H9 (cell line): ENCODE measurements at regions not wholly inside any gene's neighbourhood (a gene's known extent, or its start where the extent isn't known, plus 50 kb on each side); places are given as distances from the start of the nearest gene placed in this dataset.

Source experiments
- DNase-seq: peaks from one replicate; pipeline ENCODE4 v3.0.0-alpha.2; 2017
- H2AFZ ChIP-seq: one replicate; pipeline ENCODE4 v1.6.1; 2013; ENCODE audit warnings: mild to moderate bottlenecking, low read length, control low read depth, moderate library complexity
- H2AK5ac ChIP-seq: 2 replicates; pipeline ENCODE4 v1.6.1; 2013; ENCODE audit warnings: low read length, control low read depth, mixed read lengths; ENCODE audit not compliant: insufficient read length
- H2BK120ac ChIP-seq: one replicate; pipeline ENCODE4 v1.6.1; 2013; ENCODE audit warnings: low read depth, mild to moderate bottlenecking, low read length, control low read depth, inconsistent platforms; ENCODE audit not compliant: poor library complexity, severe bottlenecking
- H2BK12ac ChIP-seq: 2 replicates; pipeline ENCODE4 v1.6.1; 2013; ENCODE audit warnings: low read length, control low read depth, mixed read lengths, low read depth; ENCODE audit not compliant: insufficient read length
- H2BK15ac ChIP-seq: 2 replicates; pipeline ENCODE4 v1.6.1; 2013; ENCODE audit warnings: low read depth, low read length, control low read depth
- H2BK20ac ChIP-seq: one replicate; pipeline ENCODE4 v1.6.1; 2013; ENCODE audit warnings: low read depth, mild to moderate bottlenecking, low read length, control low read depth, inconsistent platforms; ENCODE audit not compliant: poor library complexity, severe bottlenecking
- H2BK5ac ChIP-seq: 2 replicates; pipeline ENCODE4 v1.6.1; 2013; ENCODE audit warnings: low read length, control low read depth, mixed read lengths; ENCODE audit not compliant: insufficient read length
- H3K14ac ChIP-seq: 2 replicates; pipeline ENCODE4 v1.6.1; 2013; ENCODE audit warnings: low read length, control low read depth; ENCODE audit not compliant: insufficient read depth
- H3K18ac ChIP-seq: 2 replicates; pipeline ENCODE4 v1.6.1; 2013; ENCODE audit warnings: low read depth, mild to moderate bottlenecking, mixed read lengths, low read length, control low read depth; ENCODE audit not compliant: insufficient read length
- H3K23ac ChIP-seq: 2 replicates; pipeline ENCODE4 v1.6.1; 2013; ENCODE audit warnings: low read length, control low read depth, mixed read lengths, low read depth; ENCODE audit not compliant: insufficient read length
- H3K23me2 ChIP-seq: 2 replicates; pipeline ENCODE4 v1.6.1; 2013; ENCODE audit warnings: low read depth, mild to moderate bottlenecking, mixed read lengths, low read length, control low read depth; ENCODE audit not compliant: insufficient read length, poor library complexity, severe bottlenecking
- H3K27ac ChIP-seq: 2 replicates; pipeline ENCODE4 v1.5.1; 2013; ENCODE audit warnings: low read length, control low read depth, mixed read lengths, low read depth; ENCODE audit not compliant: insufficient read length
- H3K27me3 ChIP-seq: 2 replicates; pipeline ENCODE4 v1.6.1; 2013; ENCODE audit warnings: low read length, control low read depth, inconsistent platforms; ENCODE audit not compliant: insufficient read depth
- H3K4ac ChIP-seq: 2 replicates; pipeline ENCODE4 v1.6.1; 2013; ENCODE audit warnings: low read depth, mild to moderate bottlenecking, control low read depth, inconsistent platforms, low read length, moderate library complexity
- H3K4me1 ChIP-seq: 2 replicates; pipeline ENCODE4 v1.6.1; 2013; ENCODE audit warnings: low read length, control low read depth, inconsistent platforms; ENCODE audit not compliant: insufficient read depth
- H3K4me2 ChIP-seq: 2 replicates; pipeline ENCODE4 v1.6.1; 2013; ENCODE audit warnings: low read length, control low read depth, mixed read lengths; ENCODE audit not compliant: insufficient read length, insufficient read depth
- H3K56ac ChIP-seq: 2 replicates; pipeline ENCODE4 v1.6.1; 2013; ENCODE audit warnings: low read depth, mild to moderate bottlenecking, mixed read lengths, low read length, control low read depth; ENCODE audit not compliant: insufficient read length
- H3K79me1 ChIP-seq: 2 replicates; pipeline ENCODE4 v1.6.1; 2013; ENCODE audit warnings: low read depth, mild to moderate bottlenecking, moderate library complexity, low read length, control low read depth, inconsistent platforms; ENCODE audit not compliant: insufficient read depth, poor library complexity, severe bottlenecking
- H3K79me2 ChIP-seq: 2 replicates; pipeline ENCODE4 v1.6.1; 2013; ENCODE audit warnings: low read length, control low read depth, inconsistent platforms; ENCODE audit not compliant: insufficient read depth
- H3K9ac ChIP-seq: 2 replicates; pipeline ENCODE4 v1.6.1; 2013; ENCODE audit warnings: low read length, control low read depth, mixed read lengths; ENCODE audit not compliant: insufficient read length; ENCODE audit errors: extremely low read depth
- H3K9me3 ChIP-seq: one replicate; pipeline ENCODE4 v1.6.1; 2013; ENCODE audit warnings: low read depth, low read length, inconsistent platforms; ENCODE audit not compliant: control insufficient read depth
- H3T11ph ChIP-seq: one replicate; pipeline ENCODE4 v1.6.1; 2013; ENCODE audit warnings: mild to moderate bottlenecking, low read length, control low read depth, inconsistent platforms
- H4K20me1 ChIP-seq: one replicate; pipeline ENCODE4 v1.6.1; 2013; ENCODE audit not compliant: control insufficient read depth, insufficient read length, insufficient read depth
- H4K5ac ChIP-seq: 2 replicates; pipeline ENCODE4 v1.6.1; 2013; ENCODE audit warnings: low read depth, mild to moderate bottlenecking, mixed read lengths, low read length, control low read depth; ENCODE audit not compliant: insufficient read length
- H4K8ac ChIP-seq: replicated peaks from 2 replicates; pipeline ENCODE4 v1.6.1; 2013; ENCODE audit warnings: low read length, control low read depth, mixed read lengths, low read depth; ENCODE audit not compliant: insufficient read length
- H4K91ac ChIP-seq: 2 replicates; pipeline ENCODE4 v1.6.1; 2013; ENCODE audit warnings: low read depth, mild to moderate bottlenecking, moderate library complexity, mixed read lengths, low read length, control low read depth; ENCODE audit not compliant: insufficient read length
- H3K27ac Mint-ChIP-seq, 3 experiments: 2 replicates in 2 of 3; 3 replicates in 1 of 3; pipeline ENCODE4 v1.8.0; 2020 to 2021; ENCODE audit warnings: mixed read lengths in 3 of 3, mild to moderate bottlenecking in 1 of 3, moderate library complexity in 1 of 3
- H3K27me3 Mint-ChIP-seq: 2 replicates; pipeline ENCODE4 v1.8.0; 2021; ENCODE audit warnings: low read depth, mild to moderate bottlenecking, moderate library complexity, mixed read lengths
- H3K36me3 Mint-ChIP-seq, 3 experiments: 2 replicates in 2 of 3; 3 replicates in 1 of 3; pipeline ENCODE4 v1.8.0; 2020 to 2021; ENCODE audit warnings: low read depth in 3 of 3, mixed read lengths in 3 of 3; ENCODE audit not compliant: insufficient read depth in 1 of 3
- H3K4me1 Mint-ChIP-seq, 2 experiments: 2 replicates each; pipeline ENCODE4 v1.8.0; 2020; ENCODE audit warnings: mixed read lengths in 2 of 2
- H3K4me3 Mint-ChIP-seq, 2 experiments: 2 replicates in 1 of 2; 3 replicates in 1 of 2; pipeline ENCODE4 v1.8.0; 2020 to 2021; ENCODE audit warnings: mild to moderate bottlenecking in 2 of 2, mixed read lengths in 2 of 2, moderate library complexity in 1 of 2
- H3K9me3 Mint-ChIP-seq, 2 experiments: 2 replicates in 1 of 2; 3 replicates in 1 of 2; pipeline ENCODE4 v1.8.0; 2020; ENCODE audit warnings: mild to moderate bottlenecking in 2 of 2, mixed read lengths in 2 of 2, moderate library complexity in 1 of 2
- WGBS: extraction: QIAGEN DNeasy Blood & Tissue Kit; methylation state at CpG from one replicate; pipeline ENCODE4 v1.1.7; 2013; ENCODE audit warnings: missing lambda C conversion rate, low lambda C conversion rate, mixed read lengths; ENCODE audit not compliant: insufficient read length; ENCODE audit errors: extremely low coverage; 5-methylcytosine and 5-hydroxymethylcytosine counted together
- TF ChIP-seq, protein P1 (sequence below): fragments of 200-600 bp; sonication (generic); conservative IDR thresholded peaks from 3 replicates; pipeline ENCODE4 v1.8.0; 2021; ENCODE audit warnings: antibody characterized with exemption, mild to moderate bottlenecking

DNA sequence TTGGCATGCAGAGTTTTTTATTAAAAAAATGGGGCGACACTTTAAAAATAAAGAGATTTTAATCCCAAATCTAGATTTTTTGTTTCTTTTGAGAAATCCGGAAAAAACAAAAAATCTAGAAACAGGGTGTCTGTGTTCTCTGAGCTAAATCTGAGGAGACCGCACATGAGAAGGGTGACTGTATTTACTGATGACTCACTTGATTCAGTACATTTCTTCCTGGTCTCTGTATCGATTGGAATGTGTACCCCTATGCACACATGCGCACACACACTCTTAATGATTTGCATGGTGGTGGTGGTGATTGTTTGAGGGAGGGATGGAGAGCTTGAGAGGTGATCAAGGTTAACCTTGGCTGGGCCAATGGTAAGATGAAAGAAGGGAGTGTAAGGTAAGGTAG is 443.1 kb upstream of the THRB start:
- no peak overlapping the region for H4K5ac ChIP-seq
- H3K27ac ChIP-seq = no peak overlapping the region
- no peak overlapping the region for H3K18ac ChIP-seq
- H3K27me3 ChIP-seq = no peaks in the 10 kb centered on the region
- no peak overlapping the region for H2BK12ac ChIP-seq
- no peak overlapping the region for H2BK20ac ChIP-seq
- no peak overlapping the region for H2AFZ ChIP-seq
- H3K4me1 ChIP-seq = no peaks in the 10 kb centered on the region; the same call in 1 of the 2 replicates
- H3K23me2 ChIP-seq = no peaks in the 10 kb centered on the region
- H4K8ac ChIP-seq = no peak overlapping the region
- Mint-ChIP-seq H3K27ac (no peak overlapping the region; a peak in 1 of 7 replicates), H3K27me3 (no peaks in the 10 kb centered on the region), H3K4me3 (no peak overlapping the region), H3K36me3 (no peaks in the 10 kb centered on the region), H3K4me1 (no peaks in the 10 kb centered on the region), H3K9me3 (no peaks in the 10 kb centered on the region)
- TF ChIP-seq, protein P1, sequence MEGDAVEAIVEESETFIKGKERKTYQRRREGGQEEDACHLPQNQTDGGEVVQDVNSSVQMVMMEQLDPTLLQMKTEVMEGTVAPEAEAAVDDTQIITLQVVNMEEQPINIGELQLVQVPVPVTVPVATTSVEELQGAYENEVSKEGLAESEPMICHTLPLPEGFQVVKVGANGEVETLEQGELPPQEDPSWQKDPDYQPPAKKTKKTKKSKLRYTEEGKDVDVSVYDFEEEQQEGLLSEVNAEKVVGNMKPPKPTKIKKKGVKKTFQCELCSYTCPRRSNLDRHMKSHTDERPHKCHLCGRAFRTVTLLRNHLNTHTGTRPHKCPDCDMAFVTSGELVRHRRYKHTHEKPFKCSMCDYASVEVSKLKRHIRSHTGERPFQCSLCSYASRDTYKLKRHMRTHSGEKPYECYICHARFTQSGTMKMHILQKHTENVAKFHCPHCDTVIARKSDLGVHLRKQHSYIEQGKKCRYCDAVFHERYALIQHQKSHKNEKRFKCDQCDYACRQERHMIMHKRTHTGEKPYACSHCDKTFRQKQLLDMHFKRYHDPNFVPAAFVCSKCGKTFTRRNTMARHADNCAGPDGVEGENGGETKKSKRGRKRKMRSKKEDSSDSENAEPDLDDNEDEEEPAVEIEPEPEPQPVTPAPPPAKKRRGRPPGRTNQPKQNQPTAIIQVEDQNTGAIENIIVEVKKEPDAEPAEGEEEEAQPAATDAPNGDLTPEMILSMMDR = no peak
- H2BK15ac ChIP-seq = no peak overlapping the region
- H3K79me2 ChIP-seq = no peaks in the 10 kb centered on the region
- H3K79me1 ChIP-seq = no peaks in the 10 kb centered on the region
- no peak overlapping the region for H3T11ph ChIP-seq
- no peak overlapping the region for H3K4ac ChIP-seq
- no peak overlapping the region for H4K91ac ChIP-seq
- no peaks in the 10 kb centered on the region for H4K20me1 ChIP-seq
- no peak overlapping the region for H3K14ac ChIP-seq
- H3K56ac ChIP-seq = no peak overlapping the region
- H2BK5ac ChIP-seq = no peak overlapping the region
- H2AK5ac ChIP-seq = no peak overlapping the region
- no peaks in the 10 kb centered on the region for H3K9me3 ChIP-seq
- H2BK120ac ChIP-seq = no peak overlapping the region
- no peak for DNase-seq
- no peak overlapping the region for H3K23ac ChIP-seq
- no CpG with 5 or more reads among the region's 5 CpGs for WGBS
- no peak overlapping the region for H3K9ac ChIP-seq
- H3K4me2 ChIP-seq = no peak overlapping the region
